ENCODE measurements at regions not wholly inside any gene's neighbourhood (a gene's known extent, or its start where the extent isn't known, plus 50 kb on each side); places are given as distances from the start of the nearest gene placed in this dataset.

DNA sequence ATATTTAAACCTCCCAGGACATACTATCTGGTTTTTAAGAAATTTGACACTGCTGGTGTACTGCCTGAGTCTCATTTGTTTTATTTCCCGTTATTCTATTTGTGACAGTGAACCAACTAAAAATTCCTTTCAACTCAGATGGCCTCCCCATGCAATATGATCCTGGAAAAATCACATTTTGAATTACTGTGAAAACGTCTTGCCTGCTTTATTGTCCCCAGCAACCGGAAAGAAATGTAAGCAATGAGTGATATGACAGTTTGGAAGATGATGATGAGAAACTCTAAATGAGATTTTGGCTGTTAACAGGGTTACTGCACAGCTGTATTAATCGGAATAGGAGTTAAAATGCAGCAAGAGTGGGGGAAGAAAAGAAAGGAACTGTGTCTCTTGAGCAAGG lies 590.7 kb upstream of the CDH5 start:
- TF ChIP-seq, protein P1, sequence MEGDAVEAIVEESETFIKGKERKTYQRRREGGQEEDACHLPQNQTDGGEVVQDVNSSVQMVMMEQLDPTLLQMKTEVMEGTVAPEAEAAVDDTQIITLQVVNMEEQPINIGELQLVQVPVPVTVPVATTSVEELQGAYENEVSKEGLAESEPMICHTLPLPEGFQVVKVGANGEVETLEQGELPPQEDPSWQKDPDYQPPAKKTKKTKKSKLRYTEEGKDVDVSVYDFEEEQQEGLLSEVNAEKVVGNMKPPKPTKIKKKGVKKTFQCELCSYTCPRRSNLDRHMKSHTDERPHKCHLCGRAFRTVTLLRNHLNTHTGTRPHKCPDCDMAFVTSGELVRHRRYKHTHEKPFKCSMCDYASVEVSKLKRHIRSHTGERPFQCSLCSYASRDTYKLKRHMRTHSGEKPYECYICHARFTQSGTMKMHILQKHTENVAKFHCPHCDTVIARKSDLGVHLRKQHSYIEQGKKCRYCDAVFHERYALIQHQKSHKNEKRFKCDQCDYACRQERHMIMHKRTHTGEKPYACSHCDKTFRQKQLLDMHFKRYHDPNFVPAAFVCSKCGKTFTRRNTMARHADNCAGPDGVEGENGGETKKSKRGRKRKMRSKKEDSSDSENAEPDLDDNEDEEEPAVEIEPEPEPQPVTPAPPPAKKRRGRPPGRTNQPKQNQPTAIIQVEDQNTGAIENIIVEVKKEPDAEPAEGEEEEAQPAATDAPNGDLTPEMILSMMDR (IDR thresholded peaks at IDR 0.05) = no peak
- no peak for TF ChIP-seq POLR2A (IDR thresholded peaks at IDR 0.05)

Data from Peyer's patch (tissue), 4 donors.